ENCODE measurements at regions not wholly inside any gene's neighbourhood (a gene's known extent, or its start where the extent isn't known, plus 50 kb on each side); places are given as distances from the start of the nearest gene placed in this dataset.
"Not testable (repeated sequence)": the region's sequence is repeated elsewhere in the genome, so short reads cannot be mapped to it uniquely, and the experiment has no call there.

DNA sequence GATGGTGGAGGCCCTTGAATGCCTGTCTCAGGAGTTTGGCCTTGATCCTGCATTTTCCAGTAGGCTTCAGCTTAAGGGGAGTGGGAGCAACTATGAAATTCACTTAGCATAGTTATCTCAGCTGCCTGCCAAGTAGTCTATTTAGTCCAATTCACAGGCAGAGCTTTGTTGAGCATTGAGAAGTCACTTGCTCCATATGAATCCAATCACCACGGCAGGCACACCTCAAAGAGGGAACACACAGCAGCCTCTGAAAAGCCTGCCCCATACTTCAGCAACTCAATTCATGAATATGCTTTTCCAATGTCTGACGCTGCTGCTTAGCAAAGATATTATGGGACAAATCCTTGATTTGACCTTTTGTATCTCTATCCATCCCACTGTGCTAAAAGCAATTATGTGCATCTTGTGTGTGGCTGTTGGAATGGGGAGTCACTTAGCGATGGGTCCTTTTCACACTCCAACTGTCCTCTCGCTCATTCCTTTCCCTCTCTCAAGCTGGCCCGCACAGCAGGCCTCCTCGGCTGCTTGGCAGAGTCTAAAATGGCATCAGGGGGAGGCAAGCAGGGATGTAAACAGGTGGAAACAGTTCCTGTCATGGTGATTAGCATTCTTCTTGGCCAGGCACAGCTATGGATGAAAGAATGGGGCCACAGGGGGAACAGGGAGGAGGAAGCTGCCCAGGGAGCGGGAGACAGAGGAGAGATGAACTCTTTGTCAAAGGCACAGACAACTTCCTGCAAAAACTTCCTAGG is 56.0 kb upstream of the LRPPRC start:
- no peak for DNase-seq (ENCODE audit: low read depth in 2 of 2)

DNA sequence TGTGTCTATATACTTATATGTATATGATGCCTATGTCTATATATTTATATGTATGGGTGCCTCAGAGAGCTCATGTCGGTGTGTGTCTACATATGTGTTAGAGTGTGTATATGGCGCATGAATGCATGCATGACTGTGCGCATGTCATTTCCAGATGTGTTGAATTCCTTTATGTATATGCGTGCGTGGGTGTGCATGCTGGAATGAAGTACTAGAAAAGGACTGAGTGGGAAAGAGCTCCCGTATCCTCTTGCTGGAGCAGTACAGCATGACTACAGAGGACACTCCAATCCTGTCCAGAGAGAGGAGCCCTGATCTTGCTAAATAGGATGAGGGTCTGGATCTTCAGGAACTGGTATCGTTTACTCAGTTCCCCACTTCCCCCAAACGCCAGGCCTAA is 56.8 kb upstream of the LRPPRC start:
- no peak for DNase-seq (ENCODE audit: low read depth in 2 of 2)

DNA sequence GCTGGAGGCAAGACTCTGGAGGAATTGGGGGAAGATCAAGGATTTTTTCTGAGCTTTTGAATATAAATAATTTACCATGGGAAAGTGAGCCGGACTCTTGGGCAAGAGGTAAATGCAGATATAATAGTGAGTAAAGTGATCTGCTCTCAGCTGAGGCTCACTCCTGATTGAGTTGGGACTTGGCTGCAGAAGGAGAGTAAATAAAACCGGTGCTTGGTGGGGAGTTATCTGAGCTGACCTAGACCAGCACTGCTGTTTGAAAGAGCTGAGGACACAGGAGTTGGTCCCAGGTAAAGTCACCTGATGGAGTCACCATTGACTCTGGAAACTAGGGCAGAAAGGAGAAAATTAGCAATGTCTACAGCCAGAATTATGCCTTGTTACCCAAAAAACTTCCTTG is 57.3 kb upstream of the LRPPRC start:
- DNase-seq (ENCODE audit: low read depth in 2 of 2): no peak

DNA sequence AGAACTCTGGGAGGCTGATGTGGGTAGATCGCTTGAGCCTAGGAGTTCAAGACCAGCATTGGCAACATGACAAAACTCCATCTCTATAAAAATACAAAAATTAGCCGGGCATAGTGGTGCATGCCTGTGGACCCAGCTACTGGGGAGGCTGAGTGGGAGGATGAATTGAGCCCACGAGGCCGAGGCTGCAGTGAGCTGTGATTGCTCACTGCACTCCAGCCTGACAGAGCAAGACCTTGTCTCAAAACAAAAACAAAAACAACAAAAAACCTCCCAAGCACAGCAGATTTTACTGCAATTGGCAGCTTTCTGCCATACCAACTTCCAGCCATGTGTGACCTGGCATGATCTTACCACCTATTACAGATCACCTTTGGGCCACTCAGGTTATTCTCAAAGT is 57.7 kb upstream of the LRPPRC start:
- no peak for DNase-seq (ENCODE audit: low read depth in 2 of 2)

DNA sequence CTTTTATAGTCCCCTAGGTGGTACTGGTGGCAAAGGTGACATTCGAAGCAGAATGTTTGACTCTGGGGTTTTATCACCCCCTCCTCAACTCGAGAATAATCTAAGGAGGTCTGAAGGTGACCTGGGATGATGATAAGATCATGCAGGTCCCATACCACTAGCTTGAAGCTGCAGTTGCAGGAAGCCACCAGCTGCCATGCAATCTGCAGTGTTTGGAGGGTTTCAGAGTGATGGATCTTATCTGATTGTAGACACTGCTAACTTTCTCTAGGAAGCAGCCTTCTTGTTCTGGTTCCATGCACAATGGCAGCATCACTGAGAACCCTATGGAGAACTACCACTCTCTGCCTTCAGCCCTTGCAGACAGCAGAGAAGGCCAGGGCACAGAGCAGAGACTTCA is 59.4 kb upstream of the LRPPRC start:
- DNase-seq (ENCODE audit: low read depth in 2 of 2): no peak

DNA sequence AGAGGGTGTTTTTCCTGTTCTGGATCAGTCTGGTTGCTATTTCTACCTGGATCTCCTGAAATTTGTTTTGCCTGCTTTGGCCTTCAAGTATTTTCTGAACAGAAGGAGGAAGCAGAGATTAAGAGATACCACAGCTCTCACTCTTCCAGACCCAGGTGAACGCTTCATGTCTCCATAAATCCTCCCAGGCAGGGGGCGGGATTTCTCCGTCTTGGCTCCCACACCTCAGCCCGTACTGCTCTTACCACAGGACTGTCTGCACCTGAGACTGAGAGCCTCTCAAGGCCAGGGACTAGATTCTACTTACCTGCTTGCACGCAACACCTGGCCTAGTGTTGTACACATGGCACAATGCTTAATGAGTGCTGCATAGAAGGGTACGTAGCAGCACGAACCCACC is 59.9 kb upstream of the LRPPRC start:
- no peak for DNase-seq (ENCODE audit: low read depth in 2 of 2)

DNA sequence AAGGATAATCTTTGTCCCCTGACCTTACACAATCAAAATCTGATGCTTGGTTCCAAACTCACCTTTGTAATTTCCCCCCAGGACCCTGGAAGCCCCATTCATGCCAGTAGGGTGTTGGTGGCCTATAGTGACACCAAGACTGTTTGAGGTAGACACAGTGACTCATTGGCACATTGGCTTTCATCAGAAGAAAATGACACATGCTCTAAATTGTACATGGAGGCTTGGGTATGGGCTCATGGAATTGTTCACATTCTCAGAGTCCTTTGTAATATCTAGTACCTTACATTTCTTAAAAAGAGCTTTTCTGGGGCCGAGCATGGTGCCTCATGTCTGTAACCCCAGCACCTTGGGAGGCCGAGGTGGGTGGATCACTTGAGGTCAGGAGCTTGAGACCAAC is 61.2 kb upstream of the LRPPRC start:
- DNase-seq (ENCODE audit: low read depth in 2 of 2): no peak

DNA sequence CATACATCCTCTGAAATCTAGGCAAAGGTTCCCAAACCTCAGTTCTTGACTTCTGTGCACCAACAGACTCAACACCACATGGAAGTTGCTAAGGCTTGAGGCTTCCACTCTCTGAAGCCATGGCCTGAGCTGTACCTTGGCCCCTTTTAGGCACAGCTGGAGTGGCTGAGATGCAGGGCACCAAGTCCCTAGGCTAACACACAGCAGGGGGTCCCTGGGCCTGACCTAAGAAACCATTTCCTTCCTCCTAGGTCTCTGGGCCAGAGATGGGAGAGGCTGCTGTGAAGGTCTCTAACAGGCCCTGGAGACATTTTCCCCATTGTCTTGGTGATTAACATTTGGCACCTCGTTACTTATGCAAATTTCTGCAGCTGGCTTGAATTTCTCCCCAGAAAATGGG is 64.5 kb upstream of the LRPPRC start:
- DNase-seq (ENCODE audit: low read depth in 2 of 2): not testable (repeated sequence)

DNA sequence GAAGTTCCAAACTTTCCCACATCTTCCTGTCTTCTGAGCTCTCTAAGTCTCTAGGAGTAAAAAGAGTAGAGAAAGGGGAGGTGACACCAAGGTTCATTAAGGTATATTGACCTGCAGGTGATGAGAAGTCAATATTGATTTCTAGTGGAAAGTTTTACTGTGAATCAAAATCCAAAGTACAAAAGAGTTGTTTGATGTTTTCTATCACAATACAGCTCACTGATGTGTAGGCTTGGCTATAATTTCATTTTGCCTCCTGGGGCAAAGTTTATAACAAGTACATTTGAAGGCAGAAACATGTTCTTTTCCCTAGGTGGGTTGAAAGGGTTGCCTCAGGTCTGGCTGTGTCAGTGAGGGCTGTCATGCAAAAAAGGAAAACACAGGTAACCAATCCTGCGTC is 65.2 kb upstream of the LRPPRC start:
- no peak for DNase-seq (ENCODE audit: low read depth in 2 of 2)

DNA sequence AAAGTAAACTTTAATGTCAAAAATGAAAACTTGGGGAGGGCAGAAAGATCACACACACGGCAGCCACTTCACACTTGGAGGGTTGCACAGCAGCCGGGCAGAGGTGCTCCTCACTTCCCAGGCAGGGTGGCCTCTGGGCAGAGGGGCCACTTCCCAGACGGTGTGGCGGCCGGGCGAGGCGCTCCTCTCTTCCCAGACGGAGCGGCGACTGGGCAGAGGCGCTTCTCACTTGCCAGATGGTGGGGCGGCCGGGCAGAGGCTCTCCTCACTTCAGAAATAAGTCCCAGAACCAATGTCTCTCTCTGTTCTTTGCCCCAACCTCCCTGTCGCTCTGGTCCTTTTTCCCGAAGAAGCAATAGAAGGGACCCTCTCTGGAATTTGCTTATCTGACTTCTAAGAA is 65.7 kb upstream of the LRPPRC start:
- no peak for DNase-seq (ENCODE audit: low read depth in 2 of 2)

DNA sequence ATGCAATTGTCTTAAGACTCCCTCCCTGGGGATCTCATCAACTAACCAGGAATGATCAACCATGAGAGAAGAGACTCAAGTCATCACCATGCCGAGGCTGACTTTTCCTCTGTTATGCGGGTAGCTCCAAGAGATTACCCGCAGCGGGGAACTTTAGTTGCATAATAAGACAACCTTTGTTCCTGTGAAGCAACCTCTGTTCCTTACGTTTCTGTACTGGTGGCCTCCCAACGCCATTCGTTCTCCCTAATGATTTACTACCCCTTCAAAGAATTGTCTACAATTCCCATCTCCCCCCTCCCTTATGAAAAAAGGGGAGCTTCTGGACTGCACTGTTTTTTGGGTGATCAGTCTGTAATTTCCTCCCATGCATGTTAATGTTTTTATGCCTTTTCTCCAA is 66.1 kb upstream of the LRPPRC start:
- no peak for DNase-seq (ENCODE audit: low read depth in 2 of 2)

DNA sequence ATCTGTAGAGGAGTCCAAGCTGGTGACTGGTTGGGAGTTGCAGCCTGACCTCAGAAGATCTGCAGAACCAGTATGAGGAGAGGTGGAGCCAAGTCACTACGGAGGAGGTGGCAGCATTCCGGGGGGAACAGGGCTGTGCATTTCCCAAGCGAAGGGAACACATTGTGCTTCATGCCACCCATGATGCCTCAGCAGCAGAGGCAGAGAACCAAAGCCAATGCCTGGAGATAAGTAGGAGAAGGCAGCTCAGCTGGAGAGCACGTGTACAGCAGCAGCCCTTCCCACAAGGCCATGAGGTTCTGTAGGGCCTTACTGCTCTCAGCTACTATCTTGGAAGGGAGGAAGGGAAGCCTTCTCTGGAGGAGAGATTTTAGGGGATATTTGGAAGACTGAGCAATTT is 67.2 kb upstream of the LRPPRC start:
- DNase-seq (ENCODE audit: low read depth in 2 of 2): no peak

DNA sequence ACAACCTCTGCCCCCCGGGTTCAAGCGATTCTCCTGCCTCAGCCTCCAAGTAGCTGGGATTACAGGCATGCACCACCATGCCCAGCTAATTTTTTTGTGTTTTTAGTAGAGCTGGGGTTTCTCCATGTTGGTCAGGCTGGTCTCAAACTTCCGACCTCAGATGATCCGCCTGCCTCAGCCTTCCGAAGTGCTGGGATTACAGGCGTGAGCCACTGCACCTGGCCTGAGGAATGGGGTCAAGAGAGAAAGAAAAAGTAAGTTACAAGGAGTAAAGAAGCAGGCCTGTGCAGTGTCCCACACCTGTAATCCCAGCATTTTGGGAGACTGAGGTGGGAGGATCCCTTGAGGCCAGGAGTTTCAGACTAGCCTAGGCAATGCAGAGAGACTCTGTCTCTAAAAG is 68.5 kb upstream of the LRPPRC start:
- not testable (repeated sequence) for DNase-seq (ENCODE audit: low read depth in 2 of 2)

DNA sequence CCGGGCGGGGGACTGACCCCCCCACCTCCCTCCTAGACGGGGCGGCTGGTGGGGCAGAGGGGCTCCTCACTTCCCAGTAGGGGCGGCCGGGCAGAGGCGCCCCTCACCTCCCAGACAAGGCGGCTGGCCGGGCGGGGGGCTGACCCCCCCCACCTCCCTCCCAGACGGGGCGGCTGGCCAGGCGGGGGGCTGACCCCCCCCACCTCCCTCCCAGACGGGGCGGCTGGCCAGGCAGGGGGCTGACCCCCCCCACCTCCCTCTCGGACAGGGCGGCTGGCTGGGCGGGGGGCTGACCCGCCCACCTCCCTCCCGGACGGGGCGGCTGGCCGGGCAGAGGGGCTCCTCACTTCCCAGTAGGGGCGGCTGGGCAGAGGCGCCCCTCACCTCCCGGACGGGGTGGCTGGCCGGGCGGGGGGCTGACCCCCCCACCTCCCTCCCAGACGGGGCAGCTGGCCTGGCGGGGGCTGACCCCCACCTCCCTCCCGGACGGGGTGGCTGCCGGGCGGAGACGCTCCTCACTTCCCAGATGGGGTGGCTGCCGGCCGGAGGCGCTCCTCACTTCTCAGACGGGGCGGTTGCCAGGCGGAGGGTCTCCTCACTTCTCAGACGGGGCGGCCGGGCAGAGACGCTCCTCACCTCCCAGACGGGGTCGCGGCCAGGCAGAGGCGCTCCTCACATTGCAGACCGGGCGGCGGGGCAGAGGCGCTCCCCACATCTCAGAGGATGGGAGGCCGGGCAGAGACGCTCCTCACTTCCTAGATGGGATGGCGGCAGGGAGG is 71.4 kb upstream of the LRPPRC start:
- DNase-seq (ENCODE audit: low read depth in 2 of 2): not testable (repeated sequence)

DNA sequence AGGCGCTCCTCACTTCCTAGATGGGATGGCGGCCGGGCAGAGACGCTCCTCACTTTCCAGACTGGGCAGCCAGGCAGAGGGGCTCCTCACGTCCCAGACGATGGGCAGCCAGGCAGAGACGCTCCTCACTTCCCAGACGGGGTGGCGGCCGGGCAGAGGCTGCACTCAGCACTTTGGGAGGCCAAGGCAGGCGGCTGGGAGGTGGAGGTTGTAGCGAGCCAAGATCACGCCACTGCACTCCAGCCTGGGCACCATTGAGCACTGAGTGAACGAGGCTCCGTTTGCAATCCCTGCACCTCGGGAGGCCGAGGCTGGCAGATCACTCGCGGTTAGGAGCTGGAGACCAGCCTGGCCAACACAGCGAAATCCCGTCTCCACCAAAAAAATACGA is 72.0 kb upstream of the LRPPRC start:
- not testable (repeated sequence) for DNase-seq (ENCODE audit: low read depth in 2 of 2)

DNA sequence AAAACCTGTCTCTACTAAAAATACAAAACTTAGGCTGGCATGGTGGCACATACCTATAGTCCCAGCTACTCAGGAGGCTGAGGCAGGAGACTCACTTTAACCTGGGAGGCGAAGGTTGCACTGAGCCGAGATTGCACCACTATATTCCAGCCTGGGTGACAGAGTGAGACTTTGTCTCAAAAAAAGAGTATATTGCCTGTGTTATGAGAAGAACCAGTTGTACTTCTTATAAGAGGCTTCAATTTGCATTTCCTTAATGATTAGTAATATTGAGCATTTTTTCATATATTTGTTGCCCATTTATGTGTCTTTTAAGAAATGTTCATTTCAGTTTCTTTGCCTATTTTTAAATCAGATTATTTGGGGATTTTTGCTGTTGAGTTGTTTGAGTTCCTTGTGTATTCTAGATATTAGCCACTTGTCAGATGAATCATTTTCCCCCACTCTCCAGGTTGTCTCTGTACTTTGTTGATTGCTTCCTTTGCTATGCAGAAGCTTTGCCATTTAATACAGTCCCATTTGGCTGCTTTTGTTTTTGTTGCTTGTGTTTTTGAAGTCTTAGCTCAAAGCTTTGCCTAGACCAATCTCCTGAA is 75.8 kb upstream of the LRPPRC start:
- no peak for DNase-seq (ENCODE audit: low read depth in 2 of 2)

DNA sequence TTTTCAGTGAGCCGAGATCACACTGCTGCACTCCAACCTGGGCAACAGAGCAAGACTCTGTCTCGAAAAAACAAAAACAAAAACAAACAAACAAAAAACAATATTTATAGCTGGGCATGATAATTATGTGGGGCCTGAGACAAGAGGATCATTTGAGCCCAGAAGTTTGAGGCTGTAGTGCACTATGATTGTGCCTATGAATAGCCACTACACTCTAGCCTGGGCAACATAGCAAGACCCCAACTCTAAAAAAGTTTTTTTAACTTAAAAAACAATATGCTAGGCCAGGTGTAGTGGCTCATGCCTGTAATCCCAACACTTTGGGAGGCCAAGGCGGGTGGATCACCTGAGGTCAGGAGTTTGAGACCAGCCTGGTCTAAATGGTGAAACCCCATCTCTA is 77.9 kb upstream of the LRPPRC start:
- not testable (repeated sequence) for DNase-seq (ENCODE audit: low read depth in 2 of 2)

DNA sequence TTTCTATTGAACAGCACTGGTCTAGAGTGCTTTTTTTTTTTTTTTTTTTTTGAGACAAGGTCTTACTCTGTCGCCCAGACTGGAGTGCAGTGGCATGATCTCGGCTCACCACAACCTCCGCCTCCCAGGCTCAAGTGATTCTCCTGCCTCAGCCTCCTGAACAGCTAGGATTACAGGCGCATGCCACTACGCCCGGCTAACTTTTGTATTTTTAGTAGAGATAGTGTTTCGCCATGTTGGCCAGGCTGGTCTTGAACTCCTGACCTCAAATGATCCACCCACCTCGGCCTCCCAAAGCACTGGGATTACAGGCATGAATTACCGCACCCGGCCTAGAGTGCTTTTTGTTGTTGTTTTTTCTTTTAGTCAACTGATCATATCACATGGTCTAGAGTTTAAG is 79.0 kb upstream of the LRPPRC start:
- DNase-seq (ENCODE audit: low read depth in 2 of 2): not testable (repeated sequence)

DNA sequence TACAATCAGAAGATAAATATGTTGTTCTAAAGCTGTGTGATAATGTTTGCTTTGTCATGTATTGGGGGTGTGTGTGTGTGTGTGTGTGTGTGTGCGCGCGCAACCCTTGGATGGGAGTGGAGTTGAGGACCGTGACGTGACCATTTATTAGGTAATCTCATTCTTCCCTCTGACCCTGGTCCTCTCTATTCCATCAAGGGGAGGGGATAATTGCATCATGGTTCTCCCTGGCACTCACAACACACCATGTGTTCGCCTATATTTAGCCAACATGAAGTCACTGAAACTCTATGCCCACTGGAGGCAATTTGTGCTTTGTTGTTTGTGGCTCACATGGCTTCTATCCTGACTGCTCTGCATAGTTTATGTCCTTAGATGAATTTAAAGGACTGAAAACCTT is 79.8 kb upstream of the LRPPRC start:
- DNase-seq (ENCODE audit: low read depth in 2 of 2): no peak

DNA sequence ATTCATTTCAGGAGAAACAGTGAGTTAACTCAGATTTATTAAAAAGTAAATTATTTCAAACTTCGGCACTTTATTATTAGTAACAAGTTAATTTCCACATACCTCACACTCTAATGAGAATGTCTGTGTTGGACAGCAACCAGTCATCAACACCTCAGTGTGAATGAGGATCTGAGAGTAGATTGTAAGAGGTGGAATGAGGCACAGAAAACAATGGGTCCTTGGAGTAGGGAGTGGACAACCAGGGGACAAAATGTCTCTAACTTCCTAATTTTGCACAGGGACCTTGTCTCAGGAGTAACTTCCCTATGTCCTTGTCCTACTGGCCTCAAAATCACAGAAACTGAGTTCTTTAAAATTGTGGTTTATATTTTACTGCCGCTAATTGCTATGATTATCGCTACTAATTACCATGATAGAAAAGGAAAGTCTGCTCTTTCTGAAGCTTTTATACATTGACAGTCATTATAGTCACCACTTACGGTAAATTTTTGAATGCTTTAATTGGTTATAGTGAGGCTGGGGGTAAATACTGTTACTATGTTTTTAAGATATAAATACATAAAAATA is 82.2 kb upstream of the LRPPRC start:
- DNase-seq (ENCODE audit: low read depth in 2 of 2): no peak

DNA sequence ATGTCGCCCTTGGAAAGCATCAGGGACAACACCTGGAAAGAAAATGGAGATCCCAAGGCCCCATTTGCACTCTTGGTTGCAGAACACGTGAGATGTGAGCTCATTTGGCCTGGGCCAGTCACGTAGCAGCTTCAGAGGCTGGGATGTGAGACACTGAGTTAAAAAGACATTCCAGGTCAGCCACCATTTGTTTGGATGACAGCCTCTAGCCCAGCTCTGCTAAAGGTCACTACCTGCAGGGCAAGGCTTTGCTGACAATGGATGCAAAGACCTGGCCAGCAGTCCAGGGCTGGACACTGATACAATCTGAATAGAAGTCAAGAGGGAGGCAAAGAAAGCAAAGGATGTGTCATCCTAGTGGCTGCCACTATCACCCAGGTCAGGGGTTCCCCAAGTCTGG is 83.9 kb upstream of the LRPPRC start:
- no peak for DNase-seq (ENCODE audit: low read depth in 2 of 2)

DNA sequence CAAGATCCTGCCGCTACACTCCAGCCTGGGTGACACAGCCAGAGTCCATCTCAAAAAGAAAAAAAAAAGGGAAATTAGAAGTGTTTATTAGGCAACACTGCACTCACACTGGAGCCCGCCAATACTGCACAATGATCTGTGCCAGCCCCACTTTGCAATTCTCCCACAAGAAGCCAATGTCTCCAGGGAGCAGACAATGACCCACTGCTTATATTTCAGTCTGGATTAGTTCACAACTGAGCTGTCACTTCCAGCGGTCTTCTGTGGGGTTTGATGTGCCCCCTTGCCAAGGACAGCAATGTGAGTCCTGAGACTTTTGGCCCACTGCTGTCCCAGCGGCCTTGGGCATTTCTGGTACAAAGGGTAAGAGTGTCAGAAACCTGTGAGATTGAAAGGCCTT is 85.6 kb upstream of the PPM1B start:
- DNase-seq (ENCODE audit: low read depth in 2 of 2): no peak

DNA sequence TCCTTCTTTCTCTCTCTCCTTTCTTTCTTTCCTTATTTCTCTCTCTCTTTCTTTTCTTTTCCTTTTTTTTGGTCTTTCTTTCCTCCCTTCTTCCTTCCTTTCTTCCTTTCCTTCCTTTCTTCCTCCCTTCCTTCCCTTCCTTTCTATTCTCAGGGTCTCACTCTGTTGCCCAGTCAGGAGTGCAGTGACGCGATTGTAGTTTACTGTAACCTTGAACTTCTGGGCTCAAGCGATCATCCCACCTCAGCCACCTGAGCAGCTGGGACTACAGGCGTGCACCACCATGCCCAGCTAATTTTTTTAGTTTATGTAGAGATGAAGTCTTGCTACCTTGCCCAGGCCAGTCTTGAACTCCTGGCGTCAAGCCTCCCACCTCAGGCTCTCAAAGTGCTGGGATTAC is 83.8 kb upstream of the PPM1B start:
- DNase-seq (ENCODE audit: low read depth in 2 of 2): no peak
